C4-2B (cell line): ENCODE measurements at regions not wholly inside any gene's neighbourhood (a gene's known extent, or its start where the extent isn't known, plus 50 kb on each side); places are given as distances from the start of the nearest gene placed in this dataset.

Source experiments
- CTCF ChIP-seq: fragments of 450-650 bp; conservative IDR thresholded peaks from 2 replicates; pipeline ENCODE4 v1.5.1; 2017; ENCODE audit warnings: mild to moderate bottlenecking
- ZFX ChIP-seq: fragments of 450-650 bp; IDR thresholded peaks from 2 replicates; pipeline ENCODE4 v1.6.1; 2017

DNA sequence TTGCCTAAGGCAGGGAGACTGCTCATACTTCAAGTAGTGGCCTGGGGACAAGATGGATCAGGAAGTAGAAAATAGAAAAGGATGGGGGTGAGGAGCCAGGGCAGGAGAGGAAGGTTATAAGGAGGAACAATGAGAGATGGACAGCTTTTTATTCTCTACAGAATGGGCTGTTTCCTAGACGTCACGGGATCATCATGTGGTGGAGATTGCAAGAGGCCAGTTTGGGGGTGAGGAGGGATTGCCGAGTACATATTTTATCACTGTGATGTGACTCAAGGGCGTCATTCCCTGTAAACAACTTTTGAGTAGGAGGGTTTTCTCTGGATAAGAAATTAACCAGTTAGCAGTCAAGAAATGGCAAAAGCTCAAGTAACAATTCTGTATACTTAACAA lies 406.3 kb downstream of the ETS1 start:
- TF ChIP-seq CTCF (no peak), ZFX (no peak)
